ENCODE measurements at regions not wholly inside any gene's neighbourhood (a gene's known extent, or its start where the extent isn't known, plus 50 kb on each side); places are given as distances from the start of the nearest gene placed in this dataset.
A peak's percentile ranks its signal among the peaks of the same experiment; 100 is the strongest.

DNA sequence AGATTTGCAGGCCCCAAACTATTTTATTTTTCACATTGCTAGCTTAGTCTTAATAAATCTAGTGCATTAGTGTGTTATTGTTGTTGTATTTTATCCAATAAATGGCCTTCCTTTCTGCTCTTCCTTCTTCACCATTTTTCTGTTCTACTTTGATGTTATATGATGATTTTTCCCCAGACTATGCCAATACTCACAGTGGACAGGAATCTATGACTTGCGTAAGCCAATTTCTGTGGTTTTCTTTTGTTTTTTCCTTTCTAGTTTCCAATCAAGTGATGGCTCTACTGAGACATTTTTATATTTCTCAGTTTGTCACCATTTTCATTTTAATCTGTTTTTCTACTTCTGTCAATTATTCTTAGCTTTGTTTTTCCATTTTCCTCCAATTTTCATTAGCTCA lies 106.8 kb upstream of the FBXL7 start:
- Histone ChIP-seq H3K4me1 (no peaks in the 10 kb centered on the region), H3K27me3 (no peaks in the 10 kb centered on the region), H3K9me3 (no peaks in the 10 kb centered on the region), H3K4me3 (no peak overlapping the region), H3K36me3 (no peaks in the 10 kb centered on the region), H3K27ac (no peak overlapping the region)
- TF ChIP-seq POLR2AphosphoS5 (IDR thresholded peaks at IDR 0.05) (no peak), POLR2A (IDR thresholded peaks at IDR 0.05) (no peak), CTCF (IDR thresholded peaks at IDR 0.05) (no peak), EP300 (IDR thresholded peaks at IDR 0.05) (no peak)
- WGBS, 2 donors (ENCODE audit: low coverage in 1 of 2), result 100% methylated on average over 1 of the region's 1 CpG
- ATAC-seq, result no peak

- Histone ChIP-seq H3K4me3 (no peak overlapping the region), H3K27ac (peak overlapping the region in 1 of 4 donors; percentile 19), H3K36me3 (no peaks in the 10 kb centered on the region), H3K9me3 (no peaks in the 10 kb centered on the region), H3K4me1 (no peaks in the 10 kb centered on the region), H3K27me3 (no peaks in the 10 kb centered on the region)
- WGBS, 2 donors (ENCODE audit: low coverage in 1 of 2), result 52 to 62% methylated on average over 7 to 12 of the region's 12 CpGs
- TF ChIP-seq POLR2A (IDR thresholded peaks at IDR 0.05), result no peak
- TF ChIP-seq CTCF (IDR thresholded peaks at IDR 0.05), result no peak
- TF ChIP-seq POLR2AphosphoS5 (IDR thresholded peaks at IDR 0.05), result no peak
- no peak for TF ChIP-seq EP300 (IDR thresholded peaks at IDR 0.05)
- peak; percentile 43 for ATAC-seq
Observed at GRCh38 chr5:15391704-15392397, 108.1 kb upstream of the FBXL7 start.

- ATAC-seq, result no peak
- WGBS, 2 donors (ENCODE audit: low coverage in 1 of 2), result 58 to 70% methylated on average over 2 of the region's 2 CpGs
- no peak for TF ChIP-seq POLR2A (IDR thresholded peaks at IDR 0.05)
- no peak for TF ChIP-seq POLR2AphosphoS5 (IDR thresholded peaks at IDR 0.05)
- TF ChIP-seq EP300 (IDR thresholded peaks at IDR 0.05), result no peak
- TF ChIP-seq CTCF (IDR thresholded peaks at IDR 0.05), result no peak
- no peaks in the 10 kb centered on the region for H3K4me1 ChIP-seq
- no peak overlapping the region for H3K27ac ChIP-seq
- no peaks in the 10 kb centered on the region for H3K27me3 ChIP-seq
- no peaks in the 10 kb centered on the region for H3K36me3 ChIP-seq
- no peak overlapping the region for H3K4me3 ChIP-seq
- no peaks in the 10 kb centered on the region for H3K9me3 ChIP-seq
Observed at GRCh38 chr5:15388866-15389265, 111.1 kb upstream of the FBXL7 start.

DNA sequence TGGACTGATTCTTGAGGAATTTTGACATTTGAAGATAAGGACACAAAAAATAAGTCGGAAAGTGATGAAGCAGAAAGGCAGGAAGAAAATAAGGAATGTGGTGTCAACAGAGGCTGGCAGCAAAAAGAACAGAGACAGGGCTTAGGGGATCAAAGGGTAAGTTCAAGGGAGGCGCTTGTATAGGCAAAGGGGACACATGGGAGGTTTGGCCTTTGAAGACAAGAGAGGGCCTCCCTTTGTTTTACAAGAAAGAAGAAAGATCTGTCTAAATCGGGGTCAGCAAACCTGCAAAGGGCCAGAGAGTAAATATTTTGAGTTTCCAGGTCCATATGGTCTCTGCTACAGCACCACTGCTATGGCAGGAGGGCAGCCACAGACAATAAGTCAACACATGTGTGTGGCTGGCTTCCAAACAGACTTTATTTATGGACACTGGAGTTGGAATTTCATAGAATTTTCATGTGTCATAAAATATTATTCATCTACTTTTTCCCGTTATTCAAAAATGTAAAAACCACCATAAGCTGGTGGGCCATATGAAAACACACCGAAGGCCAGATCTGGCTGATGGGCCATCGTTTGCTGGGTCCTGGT lies 112.0 kb upstream of the FBXL7 start:
- H3K4me3 ChIP-seq, result no peak overlapping the region
- H3K27me3 ChIP-seq, result no peaks in the 10 kb centered on the region
- H3K9me3 ChIP-seq, result no peaks in the 10 kb centered on the region
- no peaks in the 10 kb centered on the region for H3K36me3 ChIP-seq
- TF ChIP-seq POLR2A (IDR thresholded peaks at IDR 0.05), result no peak
- TF ChIP-seq POLR2AphosphoS5 (IDR thresholded peaks at IDR 0.05), result no peak
- TF ChIP-seq EP300 (IDR thresholded peaks at IDR 0.05), result no peak
- TF ChIP-seq CTCF (IDR thresholded peaks at IDR 0.05), result no peak
- no peak overlapping the region for H3K27ac ChIP-seq
- no peaks in the 10 kb centered on the region for H3K4me1 ChIP-seq
- WGBS, 2 donors (ENCODE audit: low coverage in 1 of 2), result 79 to 81% methylated on average over 4 to 5 of the region's 6 CpGs
- no peak for ATAC-seq

DNA sequence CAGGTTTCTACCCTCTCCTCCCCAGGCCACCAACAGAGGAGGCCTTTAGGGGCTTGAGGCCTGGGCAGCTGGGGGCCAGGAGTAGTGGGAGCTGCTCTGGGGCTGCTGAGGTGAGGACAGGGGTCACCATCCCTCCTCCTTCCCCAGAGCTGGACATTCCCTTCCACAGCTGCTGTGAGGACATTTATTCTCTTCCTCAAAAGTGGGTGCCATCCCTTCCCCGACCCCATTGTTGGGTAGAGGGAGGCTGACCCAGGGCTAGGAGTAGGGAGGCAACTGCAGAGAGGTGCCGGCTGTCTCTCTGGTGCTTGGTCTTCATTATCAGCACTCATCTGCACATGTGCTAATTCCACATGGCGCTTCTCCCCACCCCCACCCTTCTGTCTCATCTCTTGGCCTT lies 113.9 kb upstream of the FBXL7 start:
- no peaks in the 10 kb centered on the region for H3K4me1 ChIP-seq
- no peaks in the 10 kb centered on the region for H3K36me3 ChIP-seq
- no peaks in the 10 kb centered on the region for H3K9me3 ChIP-seq
- 100% methylated on average over 1 of the region's 3 CpGs; no CpG with 5 or more reads in 1 of the 2 donors for WGBS, 2 donors (ENCODE audit: low coverage in 1 of 2)
- H3K27me3 ChIP-seq, result no peaks in the 10 kb centered on the region
- ATAC-seq, result no peak
- TF ChIP-seq POLR2A (IDR thresholded peaks at IDR 0.05) (no peak), POLR2AphosphoS5 (IDR thresholded peaks at IDR 0.05) (no peak), CTCF (IDR thresholded peaks at IDR 0.05) (no peak), EP300 (IDR thresholded peaks at IDR 0.05) (no peak)
- no peak overlapping the region for H3K27ac ChIP-seq
- H3K4me3 ChIP-seq, result no peak overlapping the region
